ENCODE measurements at regions not wholly inside any gene's neighbourhood (a gene's known extent, or its start where the extent isn't known, plus 50 kb on each side); places are given as distances from the start of the nearest gene placed in this dataset.

DNA sequence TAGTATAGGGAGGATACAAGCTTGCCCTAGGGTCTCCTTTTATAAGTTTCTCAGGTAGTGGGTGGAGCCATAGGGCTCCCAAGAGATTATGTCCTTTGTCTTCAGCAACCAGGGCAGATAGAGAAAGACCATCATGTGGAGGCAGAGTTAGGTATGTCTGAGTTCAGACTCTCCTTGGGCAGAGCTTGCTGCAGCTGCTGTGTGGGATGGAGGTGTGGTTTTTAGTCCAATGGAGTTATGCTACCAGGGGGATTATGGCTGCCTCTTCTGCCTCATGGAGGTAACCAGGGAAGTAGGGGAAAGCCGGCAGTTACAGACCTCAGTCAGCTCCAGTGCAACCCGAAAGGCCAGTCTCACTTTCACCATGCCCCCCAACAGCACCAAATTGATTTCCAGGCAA, 220.5 kb downstream of the NECTIN3 start:
- 92% methylated on average over 2 of the region's 2 CpGs; no CpG with 5 or more reads in 1 of the 2 donors for WGBS, 2 donors (ENCODE audit: low coverage in 1 of 2)
- no peaks in the 10 kb centered on the region for H3K36me3 ChIP-seq
- H3K27ac ChIP-seq = no peak overlapping the region
- H3K9me3 ChIP-seq = no peaks in the 10 kb centered on the region
- no peak for ATAC-seq
- H3K4me1 ChIP-seq = no peaks in the 10 kb centered on the region
- H3K27me3 ChIP-seq = no peaks in the 10 kb centered on the region
- no peak overlapping the region for H3K4me3 ChIP-seq
- TF ChIP-seq, protein P1, sequence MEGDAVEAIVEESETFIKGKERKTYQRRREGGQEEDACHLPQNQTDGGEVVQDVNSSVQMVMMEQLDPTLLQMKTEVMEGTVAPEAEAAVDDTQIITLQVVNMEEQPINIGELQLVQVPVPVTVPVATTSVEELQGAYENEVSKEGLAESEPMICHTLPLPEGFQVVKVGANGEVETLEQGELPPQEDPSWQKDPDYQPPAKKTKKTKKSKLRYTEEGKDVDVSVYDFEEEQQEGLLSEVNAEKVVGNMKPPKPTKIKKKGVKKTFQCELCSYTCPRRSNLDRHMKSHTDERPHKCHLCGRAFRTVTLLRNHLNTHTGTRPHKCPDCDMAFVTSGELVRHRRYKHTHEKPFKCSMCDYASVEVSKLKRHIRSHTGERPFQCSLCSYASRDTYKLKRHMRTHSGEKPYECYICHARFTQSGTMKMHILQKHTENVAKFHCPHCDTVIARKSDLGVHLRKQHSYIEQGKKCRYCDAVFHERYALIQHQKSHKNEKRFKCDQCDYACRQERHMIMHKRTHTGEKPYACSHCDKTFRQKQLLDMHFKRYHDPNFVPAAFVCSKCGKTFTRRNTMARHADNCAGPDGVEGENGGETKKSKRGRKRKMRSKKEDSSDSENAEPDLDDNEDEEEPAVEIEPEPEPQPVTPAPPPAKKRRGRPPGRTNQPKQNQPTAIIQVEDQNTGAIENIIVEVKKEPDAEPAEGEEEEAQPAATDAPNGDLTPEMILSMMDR (IDR thresholded peaks at IDR 0.05) = no peak
- TF ChIP-seq POLR2A (IDR thresholded peaks at IDR 0.05) = no peak
- no peak for TF ChIP-seq EP300 (IDR thresholded peaks at IDR 0.05)
- no peak for TF ChIP-seq POLR2AphosphoS5 (IDR thresholded peaks at IDR 0.05)

DNA sequence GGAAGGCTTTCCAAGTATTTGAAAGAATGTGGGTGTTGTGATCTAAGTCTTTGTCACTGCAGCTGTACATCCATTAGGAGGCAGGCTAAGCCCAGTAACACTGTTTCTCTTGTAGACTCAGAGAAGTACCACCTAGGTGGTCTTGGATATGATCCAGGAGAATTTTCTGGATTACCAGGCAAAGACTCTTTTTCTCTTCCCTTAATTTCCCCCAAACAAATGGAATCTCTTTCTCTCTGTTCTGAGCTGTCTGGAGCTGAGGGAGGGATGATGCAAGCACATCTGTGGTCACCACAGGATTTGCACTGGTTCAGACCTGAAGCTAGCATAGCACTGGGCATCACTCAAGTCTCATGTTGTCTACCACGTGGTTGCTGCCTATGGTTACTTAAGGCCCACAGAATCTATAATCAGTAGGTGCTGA, 227.6 kb downstream of the NECTIN3 start:
- Histone ChIP-seq H3K36me3 (no peaks in the 10 kb centered on the region), H3K27ac (no peak overlapping the region), H3K27me3 (no peaks in the 10 kb centered on the region), H3K9me3 (no peaks in the 10 kb centered on the region), H3K4me1 (no peaks in the 10 kb centered on the region), H3K4me3 (no peak overlapping the region)
- WGBS, 2 donors (ENCODE audit: low coverage in 1 of 2) = 33% methylated on average over 1 of the region's 1 CpG; no CpG with 5 or more reads in 1 of the 2 donors
- no peak for TF ChIP-seq POLR2A (IDR thresholded peaks at IDR 0.05)
- TF ChIP-seq POLR2AphosphoS5 (IDR thresholded peaks at IDR 0.05) = no peak
- TF ChIP-seq, protein P1 (IDR thresholded peaks at IDR 0.05) = no peak
- no peak for TF ChIP-seq EP300 (IDR thresholded peaks at IDR 0.05)
- no peak for ATAC-seq

DNA sequence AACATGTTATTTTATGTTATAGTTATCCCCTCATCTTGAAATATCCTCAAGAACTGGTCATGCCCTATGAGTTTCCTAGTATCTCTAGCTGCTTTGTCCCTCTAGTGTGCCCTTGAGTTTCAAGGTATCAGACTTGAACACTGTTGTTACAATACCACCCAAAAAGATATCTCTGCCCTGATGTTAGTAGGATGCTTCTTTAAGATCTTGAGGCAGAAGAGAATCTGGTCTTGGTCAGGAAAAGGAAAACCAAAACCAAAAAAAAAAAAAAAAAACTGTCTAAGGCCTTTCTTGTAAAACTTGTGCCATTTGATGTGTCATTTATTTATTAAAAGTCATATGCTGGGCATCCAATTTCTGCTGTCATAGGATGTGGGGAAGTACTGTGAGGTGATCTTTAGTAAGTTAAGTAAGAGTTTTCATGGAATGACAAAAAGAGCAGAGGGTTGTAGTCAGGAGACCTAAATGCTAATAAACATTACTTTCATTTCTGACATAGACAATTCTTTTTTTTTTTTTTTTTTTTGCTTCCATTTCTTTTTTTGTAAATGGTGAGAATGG, 229.7 kb downstream of the NECTIN3 start:
- no peak overlapping the region for H3K27ac ChIP-seq
- H3K4me3 ChIP-seq = no peak overlapping the region
- no peak for ATAC-seq
- H3K4me1 ChIP-seq = no peaks in the 10 kb centered on the region
- no peaks in the 10 kb centered on the region for H3K36me3 ChIP-seq
- no peak for TF ChIP-seq POLR2AphosphoS5 (IDR thresholded peaks at IDR 0.05)
- no peak for TF ChIP-seq POLR2A (IDR thresholded peaks at IDR 0.05)
- no peaks in the 10 kb centered on the region for H3K9me3 ChIP-seq
- H3K27me3 ChIP-seq = no peaks in the 10 kb centered on the region

GRCh38 chr3:111302063-111302462, 230.4 kb downstream of the NECTIN3 start:
- TF ChIP-seq EP300 (IDR thresholded peaks at IDR 0.05) (no peak), POLR2A (IDR thresholded peaks at IDR 0.05) (no peak), POLR2AphosphoS5 (IDR thresholded peaks at IDR 0.05) (no peak)
- TF ChIP-seq, protein P1 (IDR thresholded peaks at IDR 0.05) = no peak
- no peaks in the 10 kb centered on the region for H3K4me1 ChIP-seq
- H3K36me3 ChIP-seq = no peaks in the 10 kb centered on the region
- no peak overlapping the region for H3K4me3 ChIP-seq
- H3K27ac ChIP-seq = no peak overlapping the region
- H3K9me3 ChIP-seq = no peaks in the 10 kb centered on the region
- 94 to 100% methylated on average over 1 of the region's 1 CpG for WGBS, 2 donors (ENCODE audit: low coverage in 1 of 2)
- no peaks in the 10 kb centered on the region for H3K27me3 ChIP-seq
- no peak for ATAC-seq

DNA sequence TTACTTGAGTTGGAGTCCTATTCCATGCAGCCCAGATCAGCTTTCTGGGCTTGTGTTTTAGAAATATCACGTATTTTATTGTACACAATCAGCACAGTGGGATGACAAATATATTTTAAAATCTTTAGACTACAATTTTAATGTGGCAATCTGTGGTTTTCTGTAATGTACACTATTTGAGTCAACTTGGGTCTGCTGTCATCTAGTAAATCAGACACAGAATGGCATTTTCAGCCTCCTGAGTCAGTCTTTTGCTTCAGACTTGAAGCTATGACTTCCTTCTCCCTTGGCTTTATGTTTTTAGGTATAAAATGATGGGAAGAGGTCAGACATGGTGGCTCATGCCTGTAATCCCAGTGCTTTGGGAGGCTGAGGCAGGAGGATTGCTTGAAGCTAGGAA, 232.1 kb downstream of the NECTIN3 start:
- H3K27me3 ChIP-seq = no peaks in the 10 kb centered on the region
- 48 to 79% methylated on average over 1 of the region's 1 CpG for WGBS, 2 donors (ENCODE audit: low coverage in 1 of 2)
- ATAC-seq = no peak
- no peaks in the 10 kb centered on the region for H3K9me3 ChIP-seq
- no peak overlapping the region for H3K4me3 ChIP-seq
- H3K27ac ChIP-seq = no peak overlapping the region
- no peaks in the 10 kb centered on the region for H3K36me3 ChIP-seq
- no peaks in the 10 kb centered on the region for H3K4me1 ChIP-seq
- no peak for TF ChIP-seq POLR2AphosphoS5 (IDR thresholded peaks at IDR 0.05)
- no peak for TF ChIP-seq EP300 (IDR thresholded peaks at IDR 0.05)
- TF ChIP-seq POLR2A (IDR thresholded peaks at IDR 0.05) = no peak
- TF ChIP-seq, protein P1 (IDR thresholded peaks at IDR 0.05) = no peak
